ENCODE measurements at regions not wholly inside any gene's neighbourhood (a gene's known extent, or its start where the extent isn't known, plus 50 kb on each side); places are given as distances from the start of the nearest gene placed in this dataset.

- TF ChIP-seq CTCF (IDR thresholded peaks at IDR 0.05 in 8 of 11, conservative IDR thresholded peaks at IDR 0.05 in 3 of 11), result no peak
- no peak for TF ChIP-seq POLR2A (IDR thresholded peaks at IDR 0.05)
- no peak for TF ChIP-seq POLR2AphosphoS5 (IDR thresholded peaks at IDR 0.05)
Observed at GRCh38 chrX:1111601-1112300, 100.7 kb downstream of the CRLF2 start.
